T-helper 2 cell (primary cell): ENCODE measurements at regions not wholly inside any gene's neighbourhood (a gene's known extent, or its start where the extent isn't known, plus 50 kb on each side); places are given as distances from the start of the nearest gene placed in this dataset.
"Not testable (repeated sequence)": the region's sequence is repeated elsewhere in the genome, so short reads cannot be mapped to it uniquely, and the experiment has no call there.

Source experiments
- DNase-seq, 5 experiments: peaks; one replicate each; pipeline versions ENCODE4 v3.0.0 to v3.0.0-alpha.2; 2012 to 2022

DNA sequence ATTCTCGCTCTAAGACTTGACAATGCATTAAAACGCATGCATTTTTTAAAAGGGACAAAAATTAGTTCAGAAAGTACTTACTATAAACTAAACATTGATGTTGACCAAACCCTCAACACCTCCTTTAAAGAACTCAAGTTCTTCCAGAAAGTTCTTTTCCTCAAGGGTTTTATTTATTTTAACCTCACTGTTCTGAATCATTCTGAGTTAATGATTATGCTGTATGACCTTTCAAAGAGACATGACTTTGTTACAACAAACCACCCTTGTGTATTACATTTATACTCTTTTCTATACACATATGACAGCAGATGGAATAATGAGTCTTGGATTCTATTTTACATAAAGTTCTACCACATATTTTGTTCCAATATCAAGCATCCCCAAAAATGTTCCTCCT is 139.8 kb upstream of the CCDC150 start:
- DNase-seq, result no peak

DNA sequence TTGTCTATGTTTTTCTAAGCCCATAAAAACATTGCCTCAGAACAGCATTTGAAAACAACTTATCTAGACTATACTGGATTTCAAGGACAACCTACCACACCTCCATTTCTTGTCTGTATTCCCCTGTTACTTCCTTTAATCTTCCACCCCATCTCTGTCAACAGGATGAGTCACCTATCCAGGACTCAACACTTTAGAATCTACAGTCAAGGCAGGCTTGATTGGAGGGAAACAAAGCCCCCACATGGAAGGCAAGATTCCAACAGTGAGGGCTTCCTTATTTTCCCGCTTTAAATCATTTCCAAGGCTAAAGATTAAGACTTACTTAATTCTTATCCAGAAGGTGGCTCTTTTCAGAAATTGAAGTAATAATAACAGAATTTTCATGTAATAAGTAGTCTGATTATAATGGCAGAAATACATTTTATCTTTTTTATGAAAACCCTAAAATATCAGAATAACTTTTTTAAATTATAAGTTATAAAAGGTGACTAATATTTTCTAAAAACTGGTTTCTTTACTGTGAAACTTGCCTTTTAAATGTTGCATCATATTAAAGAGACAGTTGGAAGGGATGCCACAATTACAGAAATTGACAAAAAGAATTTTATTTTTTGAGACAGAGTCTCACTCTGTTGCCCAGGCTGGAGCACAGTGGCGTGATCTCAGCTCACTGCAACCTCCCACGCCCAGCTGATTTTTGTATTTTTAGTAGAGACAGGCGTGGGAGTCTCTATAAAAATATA is 138.7 kb upstream of the CCDC150 start:
- DNase-seq, result no peak

- DNase-seq, result no peak
Measured at GRCh38 chr2:196501836-196502235, 137.7 kb upstream of the CCDC150 start.

- DNase-seq, result no peak
Measured at GRCh38 chr2:196502386-196502785, 137.1 kb upstream of the CCDC150 start.

GRCh38 chr2:196503398-196503797 is 136.1 kb upstream of the CCDC150 start:
- DNase-seq, result no peak

- no peak for DNase-seq
Measured at GRCh38 chr2:196504788-196505187, 134.7 kb upstream of the CCDC150 start.

DNA sequence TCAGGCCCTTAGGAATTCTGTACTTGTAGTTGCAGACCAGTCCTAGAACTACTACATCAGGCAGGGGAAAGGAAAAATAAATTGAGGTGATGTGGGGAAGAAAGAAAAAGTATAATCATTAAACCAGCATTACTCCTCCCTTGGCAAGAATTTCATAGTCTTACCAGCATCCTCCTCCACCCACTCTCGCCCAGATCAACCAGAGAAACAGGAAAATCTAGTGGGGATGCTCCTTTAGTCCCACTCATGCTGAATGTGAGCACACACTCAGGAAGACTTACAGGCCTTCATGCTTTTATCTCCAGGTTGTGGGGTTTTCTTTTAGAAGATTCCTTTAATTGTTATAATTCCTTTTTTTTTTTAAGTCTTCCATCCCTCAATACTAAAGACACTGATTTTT is 129.3 kb upstream of the CCDC150 start:
- DNase-seq, result no peak

- DNase-seq, result no peak
Measured at GRCh38 chr2:196511258-196512168, 128.0 kb upstream of the CCDC150 start.

DNA sequence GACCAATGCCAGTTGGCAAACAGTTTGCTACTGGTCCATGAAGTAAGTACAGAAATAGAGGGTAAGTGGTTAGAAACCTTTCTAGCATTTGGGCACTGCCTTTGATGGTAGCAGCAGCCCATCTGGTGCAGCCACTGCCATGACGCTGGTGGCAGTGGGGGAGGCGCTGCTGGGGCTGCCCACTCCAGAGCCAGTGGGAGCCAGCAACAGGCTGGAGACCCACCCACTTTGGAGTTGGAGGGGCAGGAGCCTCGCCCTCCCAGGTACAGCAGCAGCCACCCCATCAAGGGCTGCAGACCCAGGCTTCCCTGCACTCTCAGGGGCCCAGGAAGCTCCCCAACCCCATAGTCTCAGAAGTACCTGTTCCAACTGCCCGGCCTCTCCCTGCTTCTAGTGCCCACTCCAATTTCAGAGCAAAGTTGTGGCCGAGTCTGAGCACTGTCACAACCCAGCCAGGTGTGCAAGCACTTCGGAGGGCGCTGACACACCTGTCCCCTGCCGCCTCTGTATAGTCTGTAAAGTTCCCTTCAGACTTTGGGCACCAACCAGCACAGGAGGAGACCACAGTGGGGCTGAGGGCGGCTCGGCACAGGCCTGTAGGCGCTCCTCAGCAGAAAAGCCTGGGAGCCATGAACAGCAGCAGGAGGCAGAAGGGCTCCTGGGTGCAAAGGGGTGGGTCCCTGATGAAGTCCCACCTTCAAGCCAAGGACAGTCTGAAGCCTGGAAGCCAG is 125.6 kb upstream of the CCDC150 start:
- DNase-seq, result no peak

DNA sequence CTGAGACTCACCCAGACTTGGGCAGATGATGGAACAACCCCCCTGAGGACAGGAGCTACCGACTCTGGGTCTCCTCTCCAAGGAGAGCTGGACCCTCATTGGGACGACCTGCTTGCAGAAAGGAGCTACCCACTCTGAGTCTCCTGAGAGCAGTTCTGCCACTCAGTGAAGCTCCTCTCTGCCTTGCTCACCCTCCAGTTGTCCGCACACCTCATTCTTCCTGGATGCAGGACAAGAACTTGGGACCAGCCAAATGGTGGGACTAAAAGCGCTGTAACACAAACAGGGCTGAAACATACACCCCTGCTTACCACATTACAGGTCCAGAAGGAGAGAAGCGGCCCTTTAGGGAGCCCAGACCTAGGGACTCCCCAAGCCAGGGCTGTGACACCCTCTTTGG is 124.9 kb upstream of the CCDC150 start:
- DNase-seq, result no peak

GRCh38 chr2:196515051-196515450 is 124.5 kb upstream of the CCDC150 start:
- no peak for DNase-seq

- no peak for DNase-seq
Measured at GRCh38 chr2:196515608-196516007, 123.9 kb upstream of the CCDC150 start.

DNA sequence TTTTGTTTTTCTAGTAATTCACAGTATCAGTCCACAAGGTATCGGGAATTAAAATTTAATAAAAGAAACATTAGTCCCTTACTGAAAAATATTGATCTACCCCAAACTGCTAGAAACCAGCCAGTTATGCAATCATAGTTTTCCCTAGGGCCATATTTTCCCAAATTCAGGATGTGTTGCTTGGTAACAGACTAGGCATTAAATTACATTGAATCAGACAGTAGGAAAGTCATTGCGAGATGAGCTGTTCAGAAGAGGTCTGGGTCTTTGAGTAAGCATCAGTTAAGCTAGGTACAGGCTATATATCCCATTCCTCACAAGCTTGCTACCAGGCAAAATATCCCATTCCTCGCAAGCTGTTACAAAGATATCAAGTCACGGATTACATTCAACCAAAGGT is 123.0 kb upstream of the CCDC150 start:
- DNase-seq, result no peak

DNA sequence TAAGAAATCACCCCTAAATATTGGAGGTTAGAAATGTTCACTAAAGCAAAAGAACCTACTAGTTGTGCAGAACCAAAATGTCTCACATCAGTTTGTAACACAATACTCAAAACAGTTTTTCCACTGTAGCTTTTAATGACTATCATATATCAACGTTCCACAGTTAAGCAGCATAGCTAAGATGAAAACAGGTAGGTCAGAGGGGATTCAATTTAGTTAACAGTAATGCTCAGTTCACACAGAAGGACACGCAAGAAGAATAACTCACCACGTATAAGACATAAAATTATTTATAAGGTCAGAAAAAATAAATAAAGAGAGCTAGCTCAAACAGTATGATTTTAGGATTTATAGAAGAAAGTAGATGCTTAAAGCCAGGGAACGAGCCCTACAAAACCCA is 118.9 kb upstream of the CCDC150 start:
- DNase-seq, result no peak

DNA sequence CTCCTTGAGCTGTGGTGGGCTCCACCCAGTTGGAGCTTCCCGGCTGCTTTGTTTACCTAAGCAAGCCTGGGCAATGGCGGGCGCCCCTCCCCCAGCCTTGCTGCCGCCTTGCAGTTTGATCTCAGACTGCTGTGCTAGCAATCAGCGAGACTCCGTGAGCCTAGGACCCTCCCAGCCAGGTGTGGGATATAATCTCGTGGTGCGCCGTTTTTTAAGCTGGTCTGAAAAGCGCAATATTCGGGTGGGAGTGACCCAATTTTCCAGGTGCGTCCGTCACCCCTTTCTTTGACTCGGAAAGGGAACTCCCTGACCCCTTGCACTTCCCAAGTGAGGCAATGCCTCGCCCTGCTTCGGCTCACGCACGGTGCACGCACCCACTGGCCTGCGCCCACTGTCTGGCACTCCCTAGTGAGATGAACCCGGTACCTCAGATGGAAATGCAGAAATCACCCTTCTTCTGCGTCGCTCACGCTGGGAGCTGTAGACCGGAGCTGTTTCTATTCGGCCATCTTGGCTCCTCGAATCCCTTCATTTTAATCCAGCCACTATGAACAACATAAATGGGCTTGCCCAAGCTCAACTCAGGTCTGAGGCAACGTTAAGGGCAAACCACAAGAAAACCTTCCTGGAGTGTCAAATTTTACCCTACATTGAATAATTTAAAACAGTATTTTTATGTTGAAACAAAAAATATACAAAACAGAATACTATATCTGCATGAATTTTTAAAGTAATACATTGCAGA is 112.4 kb upstream of the CCDC150 start:
- not testable (repeated sequence) for DNase-seq

GRCh38 chr2:196528486-196529223 is 110.9 kb upstream of the CCDC150 start:
- DNase-seq, result peak in 1 of 5 experiments; percentile 45

- DNase-seq, result peak in 1 of 5 experiments; percentile 18
Measured at GRCh38 chr2:196530910-196531309, 108.6 kb upstream of the CCDC150 start.

DNA sequence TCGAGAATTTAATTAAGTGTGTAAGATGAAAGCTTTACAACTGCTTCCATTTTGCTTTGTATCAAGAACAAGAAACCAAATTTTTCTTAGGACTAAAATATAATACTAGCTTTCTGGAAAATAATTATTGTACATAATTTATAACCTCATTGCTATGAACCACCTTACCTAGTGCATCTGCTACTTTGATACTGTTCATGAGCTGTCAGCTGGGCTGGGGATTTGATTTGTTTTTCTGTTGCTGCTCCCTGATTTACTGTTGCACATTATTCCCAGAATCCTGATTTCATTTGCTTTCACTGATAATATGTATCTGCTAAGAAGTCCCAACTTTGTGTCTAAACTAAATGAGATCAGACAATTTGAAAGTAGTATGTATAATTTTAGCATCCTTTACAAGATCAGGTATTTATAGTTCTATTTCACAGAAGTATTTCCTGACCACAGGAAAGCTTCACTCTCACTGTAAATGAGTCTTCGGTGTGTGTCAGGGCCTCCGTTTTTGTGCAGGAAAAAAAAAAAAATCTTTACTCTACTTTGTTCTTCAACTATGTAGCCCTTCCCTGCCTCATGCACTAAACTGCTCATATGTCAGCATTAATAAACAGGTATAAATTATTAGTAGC is 105.6 kb upstream of the CCDC150 start:
- DNase-seq, result no peak

DNA sequence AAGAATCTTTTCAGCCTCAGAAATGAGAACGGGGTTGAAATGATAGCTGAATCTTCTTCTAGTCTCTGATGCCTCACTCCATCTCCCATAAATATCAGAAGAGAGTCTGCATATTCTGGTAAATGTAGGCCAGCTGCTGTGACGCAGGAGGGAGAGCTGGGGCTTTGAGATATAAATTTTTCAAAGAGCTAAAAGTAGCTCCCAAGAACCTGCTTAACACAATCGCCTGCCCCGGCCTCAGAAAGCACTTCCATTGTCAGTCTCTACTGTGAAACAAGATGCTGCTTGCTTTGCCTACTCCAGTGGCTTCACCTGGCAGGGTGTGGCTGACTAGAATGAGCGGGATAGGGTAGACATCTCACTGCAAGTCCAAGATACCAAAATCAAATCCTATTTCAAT is 105.0 kb upstream of the CCDC150 start:
- no peak for DNase-seq

DNA sequence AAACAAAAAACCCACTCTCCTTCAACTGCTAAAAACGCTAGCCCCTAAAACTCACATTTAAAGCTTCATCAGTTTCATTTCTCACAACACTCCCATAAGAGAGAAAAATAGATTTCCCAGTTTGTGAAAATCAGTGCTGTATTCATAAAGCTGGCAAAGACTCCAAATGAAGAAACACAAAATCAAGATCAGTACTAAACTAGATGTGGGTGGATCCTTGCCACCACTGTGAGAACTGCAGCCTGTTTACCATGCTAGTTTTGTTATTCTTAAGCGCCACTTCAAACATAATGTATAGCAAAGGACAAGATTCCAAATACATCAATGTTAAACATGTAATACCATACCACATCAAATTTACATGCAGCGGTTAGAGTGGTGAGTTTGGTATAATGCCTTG is 104.5 kb upstream of the CCDC150 start:
- no peak for DNase-seq

GRCh38 chr2:196535742-196536141 is 103.8 kb upstream of the CCDC150 start:
- DNase-seq, result no peak
